ENCODE measurements at regions not wholly inside any gene's neighbourhood (a gene's known extent, or its start where the extent isn't known, plus 50 kb on each side); places are given as distances from the start of the nearest gene placed in this dataset.
"Not testable (repeated sequence)": the region's sequence is repeated elsewhere in the genome, so short reads cannot be mapped to it uniquely, and the experiment has no call there.

GRCh38 chr1:58058323-58058722 lies 488.2 kb downstream of the OMA1 start:
- Mint-ChIP-seq H3K4me3 (ENCODE audit: unreplicated experiment) (no peak overlapping the region), H3K36me3 (ENCODE audit: low read depth) (no peaks in the 10 kb centered on the region), H3K4me1 (ENCODE audit: low read depth) (no peaks in the 10 kb centered on the region)

GRCh38 chr1:58057826-58058225 lies 488.7 kb downstream of the OMA1 start:
- no peak for TF ChIP-seq CTCF (IDR thresholded peaks at IDR 0.05)
- Mint-ChIP-seq H3K27ac (ENCODE audit: unreplicated experiment) (no peak overlapping the region), H3K4me1 (ENCODE audit: low read depth) (no peaks in the 10 kb centered on the region), H3K36me3 (ENCODE audit: low read depth) (no peaks in the 10 kb centered on the region), H3K9me3 (ENCODE audit: low read depth) (peaks cover 6% of the 10 kb centered on the region), H3K27me3 (ENCODE audit: low read depth) (no peaks in the 10 kb centered on the region), H3K4me3 (ENCODE audit: unreplicated experiment) (no peak overlapping the region)
- no peak for DNase-seq (ENCODE audit: low spot score)

More at GRCh38 chr1:58058323-58058722, 488.2 kb downstream of the OMA1 start:
- peaks cover 3% of the 10 kb centered on the region for H3K9me3 Mint-ChIP-seq (ENCODE audit: low read depth)
- no peak overlapping the region for H3K27ac Mint-ChIP-seq (ENCODE audit: unreplicated experiment)
- TF ChIP-seq CTCF (IDR thresholded peaks at IDR 0.05), result no peak
- no peak for DNase-seq (ENCODE audit: low spot score)
- H3K27me3 Mint-ChIP-seq (ENCODE audit: low read depth), result no peaks in the 10 kb centered on the region

GRCh38 chr1:58051187-58051586 lies 495.3 kb downstream of the OMA1 start:
- H3K4me1 Mint-ChIP-seq (ENCODE audit: low read depth); H3K9me3 Mint-ChIP-seq (ENCODE audit: low read depth); H3K36me3 Mint-ChIP-seq (ENCODE audit: low read depth); H3K27me3 Mint-ChIP-seq (ENCODE audit: low read depth); H3K27ac Mint-ChIP-seq (ENCODE audit: unreplicated experiment); DNase-seq (ENCODE audit: low spot score); H3K4me3 Mint-ChIP-seq (ENCODE audit: unreplicated experiment): not testable (repeated sequence)

DNA sequence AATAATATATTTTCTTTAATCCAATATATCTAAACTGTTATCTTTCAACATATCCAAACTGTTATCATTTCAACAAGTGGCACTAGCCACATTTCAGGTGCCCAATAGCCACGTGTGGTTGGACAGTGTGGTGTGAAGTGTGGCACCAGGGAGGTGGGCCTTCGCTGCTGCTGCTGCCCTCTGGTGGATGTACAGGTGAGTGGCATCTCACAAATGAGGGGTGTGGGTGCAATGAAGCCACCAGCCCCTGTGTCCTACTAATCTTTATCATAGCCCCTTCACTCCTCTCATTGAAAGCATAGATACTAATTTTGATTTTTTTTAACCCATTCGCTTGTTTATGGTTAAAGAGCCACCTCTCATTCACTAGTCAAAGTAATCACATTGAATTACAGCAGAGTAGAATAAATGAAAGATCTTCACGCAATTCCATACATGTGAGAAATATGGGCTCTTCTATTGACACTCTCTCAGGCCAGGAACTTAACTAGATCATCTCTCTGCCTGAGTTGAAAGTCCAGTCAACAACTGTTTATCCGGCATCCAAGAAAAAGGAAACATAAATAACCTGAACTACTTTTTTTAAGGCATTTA lies 499.2 kb downstream of the OMA1 start:
- peaks cover 7% of the 10 kb centered on the region for H3K27me3 Mint-ChIP-seq (ENCODE audit: low read depth)
- no peaks in the 10 kb centered on the region for H3K4me1 Mint-ChIP-seq (ENCODE audit: low read depth)
- H3K4me3 Mint-ChIP-seq (ENCODE audit: unreplicated experiment), result no peak overlapping the region
- H3K27ac Mint-ChIP-seq (ENCODE audit: unreplicated experiment), result no peak overlapping the region
- DNase-seq (ENCODE audit: low spot score), result no peak
- no peaks in the 10 kb centered on the region for H3K9me3 Mint-ChIP-seq (ENCODE audit: low read depth)
- H3K36me3 Mint-ChIP-seq (ENCODE audit: low read depth), result no peaks in the 10 kb centered on the region
- TF ChIP-seq CTCF (IDR thresholded peaks at IDR 0.05), result peak; percentile 83

GRCh38 chr1:58045094-58045705 lies 501.3 kb downstream of the OMA1 start:
- TF ChIP-seq CTCF (IDR thresholded peaks at IDR 0.05), result no peak
- H3K9me3 Mint-ChIP-seq (ENCODE audit: low read depth), result no peaks in the 10 kb centered on the region
- H3K4me3 Mint-ChIP-seq (ENCODE audit: unreplicated experiment), result no peak overlapping the region
- no peak overlapping the region for H3K27ac Mint-ChIP-seq (ENCODE audit: unreplicated experiment)
- H3K36me3 Mint-ChIP-seq (ENCODE audit: low read depth), result no peaks in the 10 kb centered on the region
- no peaks in the 10 kb centered on the region for H3K4me1 Mint-ChIP-seq (ENCODE audit: low read depth)
- H3K27me3 Mint-ChIP-seq (ENCODE audit: low read depth), result peaks cover 9% of the 10 kb centered on the region
- DNase-seq (ENCODE audit: low spot score), result no peak

DNA sequence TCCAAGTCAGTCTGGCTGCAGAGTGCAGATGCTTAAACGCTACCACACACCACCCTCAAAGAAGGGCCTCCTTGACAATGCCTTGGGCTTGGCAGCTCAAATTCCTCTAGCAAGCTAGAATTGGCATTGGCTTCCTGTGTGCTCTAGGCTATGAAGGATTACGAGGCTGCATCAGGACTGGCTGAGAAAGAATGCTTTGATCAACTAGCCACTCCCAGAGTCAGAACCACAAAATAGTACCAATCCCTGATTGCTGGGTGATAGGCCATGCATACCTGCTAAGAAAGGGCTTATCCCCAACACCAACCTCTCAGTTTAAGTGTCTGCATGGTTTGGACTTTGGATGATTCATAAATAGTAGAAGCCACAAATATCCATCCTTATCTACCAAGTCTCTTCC lies 504.9 kb downstream of the OMA1 start:
- no peak for DNase-seq (ENCODE audit: low spot score)
- no peaks in the 10 kb centered on the region for H3K4me1 Mint-ChIP-seq (ENCODE audit: low read depth)
- TF ChIP-seq CTCF (IDR thresholded peaks at IDR 0.05), result no peak
- no peak overlapping the region for H3K27ac Mint-ChIP-seq (ENCODE audit: unreplicated experiment)
- no peaks in the 10 kb centered on the region for H3K9me3 Mint-ChIP-seq (ENCODE audit: low read depth)
- peaks cover 16% of the 10 kb centered on the region for H3K27me3 Mint-ChIP-seq (ENCODE audit: low read depth)
- no peaks in the 10 kb centered on the region for H3K36me3 Mint-ChIP-seq (ENCODE audit: low read depth)
- H3K4me3 Mint-ChIP-seq (ENCODE audit: unreplicated experiment), result no peak overlapping the region

Data from chondrocyte (in vitro differentiated cells).